Prostate gland (tissue), 2 donors: ENCODE measurements at regions not wholly inside any gene's neighbourhood (a gene's known extent, or its start where the extent isn't known, plus 50 kb on each side); places are given as distances from the start of the nearest gene placed in this dataset.

Experiments
- DNase-seq: peaks from one replicate; pipeline ENCODE4 v3.0.0-alpha.2; 2019; ENCODE audit warnings: low spot score
- H3K27ac ChIP-seq, 2 donors: fragments of 200-600 bp; sonication (generic); 2 replicates each; pipeline ENCODE4 v1.5.1; 2017 to 2019
- H3K27me3 ChIP-seq: fragments of 200-600 bp; sonication (generic); replicated peaks from 2 replicates; pipeline ENCODE4 v1.5.1; 2019; ENCODE audit not compliant: insufficient read depth
- H3K36me3 ChIP-seq, 2 donors: fragments of 200-600 bp; sonication (generic); 1 replicate in 1 of 2; 2 replicates in 1 of 2; pipeline versions ENCODE4 v1.5.1 to v1.8.1; 2017 to 2019
- H3K4me1 ChIP-seq: fragments of 200-600 bp; sonication (generic); replicated peaks from 2 replicates; pipeline ENCODE4 v1.5.1; 2019
- H3K4me3 ChIP-seq, 2 donors: fragments of 200-600 bp; sonication (generic); 2 replicates each; pipeline ENCODE4 v1.5.1; 2017 to 2019
- H3K9me3 ChIP-seq: fragments of 200-600 bp; sonication (generic); 2 replicates; pipeline ENCODE4 v1.5.1; 2017
- CTCF ChIP-seq, 4 experiments: fragments of 200-600 bp in 2 of 4; fragments of 450-650 bp in 2 of 4; sonication (generic) in 2 of 4; IDR thresholded peaks; 1 replicate in 3 of 4; 2 replicates in 1 of 4; pipeline ENCODE4 v1.5.1; 2016 to 2019; ENCODE audit warnings: antibody characterized with exemption in 4 of 4, mild to moderate bottlenecking in 2 of 4, moderate library complexity in 2 of 4
- POLR2A ChIP-seq: fragments of 450-650 bp; IDR thresholded peaks from one replicate; pipeline ENCODE4 v1.6.1; 2016; ENCODE audit warnings: antibody characterized with exemption, mild to moderate bottlenecking
- POLR2AphosphoS5 ChIP-seq: sonication (generic); formaldehyde crosslinking; IDR thresholded peaks from one replicate; pipeline ENCODE4 v1.6.1; 2017; ENCODE audit warnings: antibody characterized with exemption
- WGBS: methylation state at CpG from one replicate; pipeline ENCODE4 v1.1.5; 2018; 5-methylcytosine and 5-hydroxymethylcytosine counted together
- intact Hi-C: fragments of 100-400 bp; cut with DNase I; formaldehyde crosslinking; loops from one replicate; pipeline ENCODE4 v1.14.2; 2022
- small RNA-seq, 2 donors: library from RNA; depleted of rRNA; stranded (forward); fragments of <200 nt; gene quantifications; one replicate each; pipeline ENCODE3, GENCODE V24; 2016

DNA sequence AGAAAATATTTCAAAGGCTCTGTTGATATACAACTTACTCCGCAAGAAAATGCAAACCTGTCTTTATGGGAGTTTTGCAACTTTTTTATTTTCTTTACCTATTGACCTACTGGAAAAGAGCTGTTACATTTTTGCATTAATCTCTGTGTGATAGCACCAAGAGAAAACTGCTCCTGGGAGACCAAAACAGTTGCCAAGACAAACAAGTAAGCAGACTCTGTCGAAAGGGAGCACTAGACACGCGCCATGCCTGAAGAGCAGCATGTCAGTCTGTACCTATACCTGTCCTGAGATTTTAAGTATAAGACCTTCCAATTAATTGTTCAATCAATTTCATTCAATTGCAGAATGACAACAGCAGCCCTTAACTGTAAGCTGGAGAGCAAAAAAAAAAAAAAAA lies 56.0 kb upstream of the TECRL start:
- Histone ChIP-seq H3K4me1 (no peaks in the 10 kb centered on the region), H3K27ac (no peak overlapping the region), H3K36me3 (no peaks in the 10 kb centered on the region), H3K27me3 (no peaks in the 10 kb centered on the region), H3K9me3 (no peaks in the 10 kb centered on the region), H3K4me3 (no peak overlapping the region)
- WGBS = 48% methylated on average over 4 of the region's 4 CpGs
- DNase-seq = peak; percentile 52
- TF ChIP-seq POLR2AphosphoS5 = no peak
- intact Hi-C loops = no loop called here

DNA sequence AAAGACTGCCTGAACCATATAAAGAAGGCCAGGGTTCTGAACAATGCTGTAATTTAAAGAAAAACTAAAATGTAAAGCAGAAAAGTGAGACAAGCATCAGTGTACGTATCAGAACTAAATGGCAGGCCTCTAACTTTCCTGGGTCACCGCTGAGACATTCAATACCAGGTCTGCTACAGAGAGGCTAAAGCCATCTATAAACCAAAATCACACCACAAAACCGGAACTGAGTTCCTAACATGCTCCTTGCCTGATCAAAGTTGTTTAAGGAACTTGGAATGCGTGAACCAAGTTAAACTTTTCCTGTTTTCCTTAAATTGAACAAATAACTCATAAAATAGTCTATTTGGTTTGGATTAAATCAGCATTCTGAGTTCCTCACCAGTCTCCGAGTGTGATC lies 55.3 kb upstream of the TECRL start:
- Histone ChIP-seq H3K4me3 (no peak overlapping the region), H3K4me1 (no peaks in the 10 kb centered on the region), H3K27me3 (no peaks in the 10 kb centered on the region), H3K9me3 (no peaks in the 10 kb centered on the region), H3K27ac (no peak overlapping the region), H3K36me3 (no peaks in the 10 kb centered on the region)
- DNase-seq = peak; percentile 7
- 30% methylated on average over 5 of the region's 5 CpGs for WGBS
- no peak for TF ChIP-seq POLR2A
- no peak for TF ChIP-seq CTCF (IDR thresholded peaks at IDR 0.05)
- no peak for TF ChIP-seq POLR2AphosphoS5
- intact Hi-C loops = no loop called here

Small RNA genes lying in the stretch of these regions (small RNA-seq; reads per million reads assigned to genes)
- gene MTCO3P27 (0 reads per million in 2 donors), gene MTND4LP31 (0 reads per million in 2 donors)
